GM20431 (cell line): ENCODE measurements at regions not wholly inside any gene's neighbourhood (a gene's known extent, or its start where the extent isn't known, plus 50 kb on each side); places are given as distances from the start of the nearest gene placed in this dataset.
"Not testable (repeated sequence)": the region's sequence is repeated elsewhere in the genome, so short reads cannot be mapped to it uniquely, and the experiment has no call there.

Experiments
- in situ Hi-C: fragments of 300-500 bp; cut with MseI, MboI; formaldehyde crosslinking; loops from one replicate; pipeline ENCODE4 v1.15.0; 2020; ENCODE audit warnings: low sequenced_read_pairs; ENCODE audit not compliant: unreplicated experiment

DNA sequence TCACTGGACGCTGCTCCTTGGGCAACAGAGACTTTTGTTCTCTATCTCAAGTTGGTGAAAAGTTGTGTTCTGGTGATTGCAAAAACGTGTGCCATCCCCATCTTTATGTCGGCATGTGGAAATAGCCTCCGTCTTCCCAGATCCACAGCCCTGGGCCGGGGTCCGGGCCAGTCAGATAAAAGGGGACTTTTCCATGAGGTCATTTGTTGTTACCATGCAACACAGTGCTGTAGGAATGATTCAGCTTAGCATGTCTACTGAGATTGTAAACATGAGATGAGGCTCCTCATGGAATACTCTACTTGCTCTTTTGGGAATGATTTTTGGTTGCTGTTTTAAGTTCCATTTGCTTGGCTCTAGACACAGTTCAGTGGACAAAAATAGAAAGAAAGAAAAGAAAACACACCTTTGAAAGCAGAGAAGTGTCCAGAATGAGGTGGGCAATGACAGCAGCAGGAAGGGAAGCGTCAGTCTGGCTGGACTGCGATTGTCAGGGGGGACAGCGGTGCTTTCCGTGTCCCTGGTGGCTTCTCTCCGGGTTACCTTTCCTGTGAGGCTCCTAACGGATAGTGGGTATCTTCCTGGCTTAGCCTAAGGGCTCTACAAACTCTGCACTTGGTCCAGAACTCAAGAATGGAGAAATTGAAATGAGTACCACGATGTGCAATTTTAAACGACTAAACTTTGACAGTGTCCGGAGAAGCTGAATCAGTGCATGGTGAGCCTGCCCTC, 91.6 kb downstream of the TEX29 start:
- in situ Hi-C loops, result no loop called here

DNA sequence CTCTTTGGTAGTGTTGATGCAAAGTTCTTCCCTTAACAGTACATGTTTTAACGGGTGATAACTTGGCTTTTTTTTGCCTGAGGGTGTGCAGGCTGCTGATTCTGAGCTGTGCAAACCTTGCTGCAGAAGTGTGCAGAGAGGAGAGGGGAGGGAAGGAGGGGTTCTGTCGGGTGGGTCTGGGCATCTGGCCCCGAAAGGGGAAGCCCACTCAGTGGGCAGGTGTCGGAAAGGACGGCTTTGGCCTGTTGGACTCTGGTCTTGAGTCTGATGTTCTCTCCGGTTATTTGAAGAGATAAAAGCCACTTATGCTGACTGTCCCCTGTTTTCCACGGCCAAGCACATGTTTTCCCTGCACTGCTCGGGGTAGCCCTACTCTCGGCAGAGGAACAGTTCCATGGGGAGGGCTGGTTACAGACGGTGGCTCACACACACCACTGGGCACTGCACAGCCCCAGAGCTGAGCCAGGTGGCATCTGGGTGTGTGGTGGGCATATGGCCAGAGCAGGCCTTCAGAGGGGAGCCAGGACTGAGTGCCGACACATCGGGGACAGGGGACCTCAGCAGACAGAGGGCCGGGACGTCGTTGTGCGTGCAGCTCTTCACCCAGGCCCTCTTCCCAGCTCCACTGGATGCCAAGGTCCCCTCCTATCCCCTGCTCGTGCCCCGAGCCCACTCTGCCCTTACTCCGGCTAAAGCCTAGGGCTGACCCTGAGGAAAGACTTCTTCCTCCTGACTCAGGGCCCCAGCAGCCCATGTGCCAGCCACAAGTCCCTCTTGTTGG, 93.2 kb downstream of the TEX29 start:
- in situ Hi-C loops, result no loop called here

DNA sequence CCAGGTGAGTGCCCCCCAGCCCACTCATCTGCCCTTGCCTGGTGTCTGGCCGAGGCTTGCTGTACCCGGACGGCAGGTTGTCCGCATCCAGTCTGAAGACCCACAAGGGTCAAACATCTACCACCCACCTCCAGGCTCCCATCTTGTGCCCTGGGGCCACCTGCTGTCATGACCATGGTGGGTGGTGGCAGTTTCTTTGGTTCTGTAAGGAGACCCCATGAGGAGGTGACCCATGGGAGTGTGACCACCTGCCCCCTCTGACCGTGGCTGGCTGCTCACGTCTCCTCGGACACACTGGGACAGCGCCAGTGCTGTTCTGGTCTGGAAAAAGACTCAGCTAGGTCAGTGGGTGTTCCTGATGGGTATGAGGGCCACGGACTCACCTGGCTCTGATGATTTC, 93.9 kb downstream of the TEX29 start:
- in situ Hi-C loops, result no loop called here

DNA sequence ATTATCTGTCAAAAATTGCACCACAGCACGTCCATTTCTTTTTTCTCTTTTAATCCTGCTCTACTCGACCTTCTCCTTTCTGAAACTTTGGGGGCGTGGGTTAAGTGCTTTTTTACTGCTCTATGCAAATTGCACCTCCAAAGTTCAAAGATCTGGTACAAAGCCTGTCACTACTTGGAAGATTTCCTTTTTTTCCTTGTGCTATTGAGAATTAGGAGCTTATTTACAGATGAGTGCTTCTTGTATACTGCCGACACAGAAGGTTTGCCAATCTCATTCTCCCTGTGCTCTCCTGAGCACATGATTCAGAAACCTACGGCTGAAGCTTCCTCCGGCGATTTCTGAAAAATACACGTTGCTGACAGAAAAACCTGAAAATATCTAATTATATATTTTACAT, 94.8 kb downstream of the TEX29 start:
- in situ Hi-C loops, result no loop called here

DNA sequence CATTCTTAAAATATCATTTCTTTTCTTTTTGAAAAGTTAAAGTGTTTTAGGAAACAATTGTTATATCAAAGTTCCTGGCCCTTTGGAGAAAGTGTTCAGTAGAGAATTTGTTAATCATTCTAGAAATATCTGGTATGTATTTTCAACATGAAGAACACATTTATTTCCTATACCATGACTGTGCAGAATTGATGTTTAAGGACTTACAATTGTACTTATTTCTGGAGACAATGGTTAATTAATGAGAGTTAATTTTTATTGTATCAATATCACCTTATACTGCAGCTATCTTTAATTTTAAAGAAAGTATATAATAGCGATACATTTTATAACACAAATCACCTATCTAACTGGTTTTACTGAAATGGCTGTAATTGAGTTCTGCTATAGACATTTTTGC, 95.3 kb downstream of the TEX29 start:
- in situ Hi-C loops, result no loop called here

DNA sequence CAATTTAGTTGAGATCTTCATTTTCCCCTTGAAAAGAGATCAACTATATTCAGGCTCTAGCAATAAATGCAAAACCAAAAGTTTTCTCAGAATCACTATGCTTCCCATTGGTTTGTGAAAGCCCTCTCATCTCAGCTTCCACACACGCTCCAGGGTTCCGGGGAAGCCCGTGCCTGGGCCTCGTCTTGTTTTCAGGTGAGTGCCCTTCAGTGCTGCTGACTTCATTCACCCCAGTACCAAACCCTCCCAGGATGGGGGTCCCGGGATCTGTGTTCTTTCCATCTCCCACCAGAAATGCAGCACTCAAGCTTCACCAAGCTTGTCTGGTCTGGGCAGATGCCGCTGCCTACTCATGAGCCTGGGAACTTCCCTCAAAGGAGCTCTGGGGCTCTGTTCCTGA, 97.7 kb downstream of the TEX29 start:
- in situ Hi-C loops, result no loop called here

DNA sequence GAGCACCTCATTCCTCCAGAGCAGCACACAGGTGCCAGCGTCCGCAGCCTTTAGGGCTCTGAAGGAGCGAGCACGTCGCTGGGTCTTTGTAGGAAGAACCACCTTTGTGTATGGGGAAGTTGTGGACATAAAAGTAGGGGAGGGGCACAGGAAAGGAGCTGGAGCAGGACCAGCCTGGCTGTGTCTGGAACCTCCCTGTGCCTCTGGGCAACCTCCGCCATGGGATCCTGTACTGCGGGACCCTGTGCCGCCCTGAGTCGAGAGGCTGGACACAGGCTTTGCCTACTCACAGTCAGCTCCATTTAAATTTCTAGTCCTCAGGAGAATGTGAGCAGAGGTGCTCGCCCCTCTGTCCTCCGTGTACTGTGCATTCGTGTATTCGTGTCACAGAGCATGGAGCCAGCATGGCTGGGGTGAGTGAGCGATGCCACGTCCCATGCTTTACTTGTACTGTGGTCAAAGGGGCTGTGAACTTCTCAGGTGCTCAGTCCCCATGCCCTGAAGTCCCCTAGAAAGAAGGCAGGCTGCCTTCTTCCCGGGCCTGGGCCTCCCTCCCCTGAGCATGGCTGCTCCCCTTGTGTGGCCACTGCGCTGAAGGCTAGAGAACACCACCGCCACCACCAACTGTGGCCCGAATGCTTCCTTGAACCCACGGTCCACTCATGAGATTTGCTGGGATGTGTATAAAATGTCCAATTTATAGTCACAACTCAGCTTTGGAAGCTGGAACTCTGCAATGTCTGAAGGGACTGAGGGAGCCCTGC, 99.9 kb downstream of the TEX29 start:
- in situ Hi-C loops, result no loop called here

DNA sequence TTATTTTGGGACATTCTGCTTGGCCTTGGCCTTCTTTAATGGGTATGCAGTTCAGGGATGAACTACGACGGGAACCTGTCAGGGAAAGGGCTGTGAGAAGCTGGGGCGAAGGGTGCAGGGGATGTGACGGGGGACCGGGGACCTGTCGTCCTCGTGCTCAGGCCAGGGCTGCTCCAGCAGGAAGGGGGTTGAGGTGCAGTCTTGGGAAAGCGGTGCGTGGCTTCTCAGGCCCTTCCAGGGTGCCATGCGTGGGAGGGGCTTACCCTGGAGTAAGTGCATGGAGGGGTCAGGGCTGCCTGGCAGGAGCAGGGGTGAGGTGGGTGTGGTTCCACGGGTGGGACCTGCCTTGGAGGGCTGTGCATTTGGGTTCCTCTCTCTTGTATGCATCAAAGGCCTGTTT, 100.8 kb downstream of the TEX29 start:
- in situ Hi-C loops, result no loop called here

DNA sequence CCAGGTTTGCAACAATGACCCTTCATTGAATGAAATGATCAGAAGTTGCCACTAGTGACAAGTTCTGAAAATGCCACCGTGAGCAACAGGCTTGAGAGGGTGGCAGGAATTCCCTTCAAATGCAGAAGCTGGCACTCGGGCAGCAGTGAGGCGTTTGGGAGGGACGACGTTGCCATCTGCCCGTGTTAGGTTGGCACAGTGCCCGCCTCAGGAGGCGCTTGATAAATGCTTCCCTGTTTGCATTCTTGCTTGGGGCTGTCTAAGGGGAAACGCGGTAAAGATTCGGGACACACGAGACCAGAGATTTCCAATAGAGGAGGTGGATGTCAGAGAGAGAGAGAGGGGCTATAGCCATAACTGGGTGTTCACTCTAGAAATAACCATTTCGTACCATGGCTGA, 101.9 kb downstream of the TEX29 start:
- in situ Hi-C loops, result no loop called here

DNA sequence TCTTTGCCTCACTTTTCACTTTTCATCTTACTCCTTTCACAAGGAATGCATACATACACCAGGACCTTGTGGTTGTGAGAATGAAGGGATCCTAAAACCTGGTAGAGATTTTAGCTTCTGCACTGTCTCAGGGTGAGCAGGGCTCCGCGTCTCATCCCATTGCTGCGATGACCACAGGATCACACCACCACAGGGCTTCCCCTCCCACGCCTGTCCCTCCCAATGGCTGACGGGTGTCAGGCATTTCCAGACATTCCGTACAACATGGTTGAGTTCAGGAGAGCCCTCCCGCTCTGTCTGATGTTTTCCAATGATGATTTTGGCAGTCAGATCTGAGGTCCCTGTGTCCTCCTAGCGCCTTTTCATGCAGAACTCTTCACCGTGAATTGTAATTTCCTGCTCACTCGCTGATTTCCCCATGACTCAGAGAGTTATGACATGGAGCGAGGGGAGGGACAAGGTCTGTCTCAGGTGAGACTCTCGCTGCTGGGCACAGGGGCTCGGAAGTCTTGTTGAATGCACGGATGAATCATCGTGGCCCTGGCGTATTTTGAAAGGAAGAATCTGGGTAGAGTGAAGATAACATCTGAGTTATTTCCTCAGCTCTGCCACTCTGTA, 102.8 kb downstream of the TEX29 start:
- in situ Hi-C loops, result no loop called here

DNA sequence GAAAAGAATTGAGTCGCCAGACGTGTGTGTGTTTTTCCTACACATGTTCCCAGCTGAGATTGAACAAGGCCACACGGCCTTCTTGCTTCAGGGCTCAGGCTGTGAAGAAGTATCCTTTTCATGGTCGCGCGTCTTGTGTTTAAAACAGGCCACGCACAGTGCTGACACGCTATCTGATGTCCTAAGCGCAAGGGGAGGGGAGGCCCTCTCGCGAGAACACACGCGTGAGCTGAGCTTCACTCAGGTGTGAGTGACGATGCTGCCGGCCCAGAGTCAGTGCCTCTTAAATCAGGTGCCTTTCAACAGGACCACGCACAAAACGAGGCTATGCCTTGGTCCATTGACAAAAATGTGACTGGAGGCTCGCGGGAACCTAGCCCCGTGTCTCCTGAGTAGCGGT, 103.7 kb downstream of the TEX29 start:
- in situ Hi-C loops, result no loop called here

DNA sequence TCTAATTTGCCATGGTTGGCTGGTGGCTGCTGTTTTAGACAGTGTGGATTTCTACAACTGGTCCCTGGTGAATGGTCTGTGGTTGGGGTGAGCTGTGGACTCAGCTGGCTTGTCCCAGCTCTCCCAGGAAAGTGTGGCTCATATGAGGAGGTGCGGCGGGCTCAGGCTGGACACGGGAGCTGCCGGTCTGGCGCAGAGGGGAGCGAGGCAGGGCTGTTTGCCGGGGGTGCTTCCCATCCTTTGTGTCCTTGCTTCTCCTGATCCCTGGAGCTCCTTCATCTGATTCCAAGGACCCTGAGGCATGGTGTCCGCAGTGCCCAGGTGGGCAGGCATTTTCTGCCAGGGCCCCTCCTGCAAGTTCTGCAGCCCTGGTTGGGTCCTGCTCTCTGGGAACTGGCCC, 104.9 kb downstream of the TEX29 start:
- in situ Hi-C loops, result no loop called here

DNA sequence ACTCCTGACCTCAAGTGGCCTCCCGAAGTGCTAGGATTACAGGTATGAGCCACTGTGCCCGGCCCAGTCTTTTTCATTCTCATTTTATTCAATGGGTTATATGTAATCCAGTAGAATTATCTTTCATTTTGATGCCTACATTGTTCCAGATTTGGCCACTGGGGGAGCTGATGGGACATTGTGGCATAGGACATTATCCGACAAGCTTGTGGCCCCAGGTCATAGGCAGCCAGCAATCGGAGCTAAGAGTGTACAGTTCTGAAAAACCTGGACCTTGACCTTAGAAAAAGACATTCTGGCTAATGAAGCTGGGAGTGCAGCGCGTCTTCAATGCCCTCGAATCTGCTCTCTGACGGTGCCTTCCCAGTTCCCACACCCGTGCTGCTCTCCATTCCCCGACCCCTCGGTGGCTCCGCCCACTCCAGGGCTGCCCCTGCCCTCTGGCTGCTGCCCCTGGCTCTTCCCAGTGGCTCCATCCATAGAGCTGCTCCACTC, 108.7 kb downstream of the TEX29 start:
- in situ Hi-C loops, result no loop called here

DNA sequence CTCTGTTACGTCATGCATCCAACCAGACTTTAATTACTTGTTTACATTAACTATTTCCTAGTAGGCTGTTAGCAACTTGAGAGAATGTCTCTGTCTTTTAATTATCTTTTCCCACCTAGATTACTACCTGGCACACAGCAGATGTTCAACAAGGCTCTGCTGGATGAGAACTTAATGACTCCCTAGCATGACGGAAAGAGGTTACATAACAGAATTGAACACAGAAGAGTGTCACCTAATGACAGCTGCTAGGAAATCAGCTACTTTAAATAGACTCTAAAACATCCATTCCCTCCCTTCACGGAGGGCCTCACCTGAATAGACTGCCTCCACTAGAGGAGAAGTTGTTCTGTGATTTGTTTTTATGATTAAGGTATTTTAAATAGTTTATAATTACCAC, 110.8 kb downstream of the TEX29 start:
- in situ Hi-C loops, result no loop called here

DNA sequence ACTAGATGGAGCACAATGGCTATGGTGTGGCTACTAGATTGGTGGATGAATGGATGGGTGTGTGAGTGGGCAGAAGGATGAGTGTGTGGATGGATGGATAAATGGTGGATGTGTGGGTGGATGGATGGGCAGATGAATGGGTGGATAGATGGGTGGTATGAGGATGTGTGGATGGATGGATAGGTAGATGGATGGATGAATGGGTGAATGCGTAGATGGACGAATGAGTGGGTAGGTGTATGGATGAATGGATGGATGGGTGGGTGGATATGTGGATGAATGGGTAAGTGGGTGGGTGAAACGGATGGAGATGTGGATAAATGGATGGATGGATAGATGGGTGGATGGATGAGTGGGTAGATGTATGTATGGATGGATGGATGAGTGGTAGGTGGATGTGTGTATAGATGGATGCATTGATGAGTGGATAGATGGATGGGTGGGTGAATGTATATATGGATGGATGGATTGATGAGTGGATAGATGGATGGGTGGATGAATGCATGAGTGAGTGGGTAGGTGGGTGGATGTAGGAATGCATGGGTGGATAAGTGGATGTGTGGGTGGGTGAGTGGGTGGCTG, 114.2 kb downstream of the TEX29 start:
- in situ Hi-C loops, result no loop called here

DNA sequence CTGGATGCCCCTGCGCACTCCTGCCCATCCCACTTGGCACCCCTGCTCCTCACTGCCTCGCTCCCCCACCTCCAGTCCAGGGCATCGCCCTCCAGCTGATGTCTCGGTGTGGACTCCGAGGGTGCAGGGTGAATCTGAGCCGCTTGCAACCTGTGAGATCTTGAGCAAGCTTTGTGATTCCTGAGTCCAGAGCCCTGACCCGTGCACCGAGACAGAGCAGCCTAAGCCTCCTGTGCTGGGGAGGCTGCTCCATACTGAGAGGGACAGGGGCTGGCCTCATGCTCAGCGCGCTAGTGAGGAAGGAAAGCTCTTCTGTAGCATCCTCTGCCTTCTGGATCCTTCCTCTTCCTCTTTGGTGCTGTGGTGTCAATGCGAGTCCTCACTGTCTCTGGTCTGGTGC, 116.0 kb downstream of the TEX29 start:
- in situ Hi-C loops, result no loop called here

DNA sequence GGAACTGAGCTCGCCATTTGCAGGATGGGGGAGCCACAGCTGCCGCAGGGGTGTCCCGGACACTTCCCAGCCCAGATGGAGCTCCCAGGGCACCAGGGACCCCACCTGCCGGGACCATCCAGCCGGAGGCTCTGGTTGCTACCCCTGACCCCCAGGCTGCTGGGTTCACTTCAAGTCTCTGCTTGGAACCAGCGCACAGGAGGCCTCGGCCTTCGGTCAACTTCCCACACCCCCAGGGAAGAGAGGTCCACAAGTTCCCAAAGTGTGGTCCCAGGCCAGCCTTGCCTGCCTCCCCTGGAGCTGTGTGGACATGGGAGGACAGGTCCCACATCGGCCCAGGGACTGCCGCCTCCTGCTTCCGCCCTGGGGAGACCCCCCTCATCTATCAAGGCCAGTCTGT, 117.0 kb downstream of the TEX29 start:
- in situ Hi-C loops, result no loop called here

DNA sequence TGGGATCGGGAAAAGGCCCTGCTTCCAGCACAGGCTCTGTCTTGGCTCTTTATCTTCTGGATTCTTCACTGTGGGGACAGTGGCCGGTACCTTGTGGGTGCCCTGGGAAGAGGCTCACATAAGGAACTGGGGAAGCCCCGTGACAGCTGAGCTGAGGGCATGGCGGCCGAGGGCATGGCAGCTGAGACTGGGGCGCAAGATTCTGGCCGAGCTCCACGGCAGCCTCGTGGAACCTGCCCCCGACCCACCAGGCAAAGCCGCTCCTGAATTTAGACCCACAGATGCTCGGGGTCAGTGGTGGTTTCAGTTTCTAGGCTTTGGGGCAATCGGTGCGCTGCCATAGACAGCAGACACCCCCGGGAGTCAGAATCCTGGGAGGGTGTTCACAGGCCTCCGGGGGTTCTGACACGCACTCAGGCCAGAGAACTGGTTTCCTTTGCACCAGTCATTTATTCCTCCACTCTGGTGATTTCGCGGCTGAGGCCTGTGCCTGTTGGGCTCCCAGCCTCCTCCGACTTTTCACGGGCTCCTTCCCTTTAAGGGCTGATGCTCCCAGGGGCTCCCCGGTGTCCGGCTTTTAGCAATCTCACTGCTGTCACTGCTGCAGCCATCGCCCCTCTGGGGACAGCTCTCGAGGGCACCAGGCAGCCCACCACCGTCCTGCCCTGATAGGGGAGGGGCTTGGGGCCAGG, 117.6 kb downstream of the TEX29 start:
- in situ Hi-C loops, result no loop called here

DNA sequence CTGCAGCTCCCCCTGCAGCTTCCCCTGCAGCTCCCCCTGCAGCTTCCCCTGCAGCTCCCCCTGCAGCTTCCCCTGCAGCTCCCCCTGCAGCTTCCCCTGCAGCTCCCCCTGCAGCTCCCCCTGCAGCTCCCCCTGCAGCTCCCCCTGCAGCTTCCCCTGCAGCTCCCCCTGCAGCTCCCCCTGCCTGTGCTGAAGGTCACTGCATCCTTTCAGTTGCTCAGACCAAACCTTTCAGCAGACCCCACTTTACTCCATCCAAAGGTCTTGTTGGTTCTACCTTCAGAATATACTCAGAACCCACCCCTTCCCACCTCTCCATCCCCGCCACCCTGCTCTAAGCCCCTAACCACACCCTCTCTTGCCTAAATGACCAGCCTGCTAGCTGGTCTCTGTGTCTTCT, 120.0 kb downstream of the TEX29 start:
- in situ Hi-C loops, result not testable (repeated sequence)

DNA sequence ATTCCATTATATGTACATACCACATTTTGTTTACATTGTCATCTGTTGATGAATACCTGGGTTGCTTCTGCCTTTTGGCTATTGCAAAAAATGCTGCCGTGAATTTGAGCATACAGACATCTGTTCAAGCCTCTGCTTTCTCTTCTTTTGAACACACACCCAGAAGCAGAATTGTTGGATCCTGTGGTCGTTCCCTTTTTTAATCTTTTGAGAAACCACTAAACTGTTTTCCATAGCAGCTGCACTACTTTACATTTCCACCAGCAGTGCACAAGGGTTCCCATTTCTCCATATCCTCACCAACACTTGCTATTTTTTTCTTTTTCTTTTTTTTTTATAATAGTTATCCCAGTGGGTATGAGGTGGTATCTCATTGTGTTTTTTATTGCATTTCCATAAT, 123.5 kb downstream of the TEX29 start:
- in situ Hi-C loops, result no loop called here
